SK-N-SH (cell line): ENCODE measurements at regions not wholly inside any gene's neighbourhood (a gene's known extent, or its start where the extent isn't known, plus 50 kb on each side); places are given as distances from the start of the nearest gene placed in this dataset.

Experiments used
- CTCF ChIA-PET: fragments of 300-600, 350-600 bp; formaldehyde crosslinking; extraction: SDS; loops from one replicate; lab custom pipeline; 2021; lab: Yijun Ruan, JAX
- POLR2A ChIA-PET: fragments of 350-600 bp; sonication (Branson Sonifier 250); formaldehyde crosslinking; extraction: SDS; loops from one replicate; lab custom pipeline; 2020; ENCODE audit warnings: antibody characterized with exemption, inconsistent platforms; lab: Yijun Ruan, JAX
- DNase-seq: peaks from one replicate; pipeline ENCODE4 v3.0.0; 2012
- H2AFZ ChIP-seq: fragments of 200-600 bp; sonication (generic); 2 replicates; pipeline ENCODE4 v1.8.1; 2016; ENCODE audit warnings: antibody characterized with exemption, mild to moderate bottlenecking, low read depth
- H3F3A ChIP-seq: fragments of 200-600 bp; sonication (generic); replicated peaks from 2 replicates; pipeline ENCODE3; 2016; ENCODE audit warnings: antibody characterized with exemption, mild to moderate bottlenecking; ENCODE audit not compliant: insufficient read depth
- H3K27ac ChIP-seq, 2 experiments: fragments of 200-500 bp in 1 of 2; fragments of 200-600 bp in 1 of 2; sonication (Bioruptor generic) in 1 of 2; sonication (generic), shearing (Covaris generic) in 1 of 2; 2 replicates each; pipeline versions ENCODE4 v1.5.1 to v1.6.1; 2014 to 2016; ENCODE audit warnings: low read depth in 2 of 2, inconsistent platforms in 1 of 2, low read length in 1 of 2, mild to moderate bottlenecking in 1 of 2, mixed read lengths in 1 of 2
- H3K27me3 ChIP-seq: fragments of 200-600 bp; sonication (generic), shearing (Covaris generic); 2 replicates; pipeline ENCODE4 v1.6.1; 2016; ENCODE audit warnings: mixed run types; ENCODE audit not compliant: insufficient read depth
- H3K36me3 ChIP-seq, 2 experiments: fragments of 200-500 bp in 1 of 2; fragments of 200-600 bp in 1 of 2; sonication (Bioruptor generic) in 1 of 2; sonication (generic) in 1 of 2; replicated peaks in 1 of 2; 2 replicates each; pipeline versions ENCODE3 to v1.5.1; 2014 to 2016; ENCODE audit warnings: low read length in 1 of 2, mild to moderate bottlenecking in 1 of 2; ENCODE audit not compliant: insufficient read depth in 2 of 2, control insufficient read depth in 1 of 2
- H3K4me1 ChIP-seq, 2 experiments: fragments of 200-500 bp in 1 of 2; fragments of 200-600 bp in 1 of 2; sonication (Bioruptor generic) in 1 of 2; sonication (generic), shearing (Covaris generic) in 1 of 2; 2 replicates each; pipeline versions ENCODE4 v1.5.1 to v1.6.1; 2014 to 2016; ENCODE audit warnings: low read depth in 1 of 2, low read length in 1 of 2, mixed run types in 1 of 2; ENCODE audit not compliant: insufficient read depth in 2 of 2, control insufficient read depth in 1 of 2
- H3K4me2 ChIP-seq: fragments of 200-600 bp; sonication (generic), shearing (Covaris generic); 2 replicates; pipeline ENCODE4 v1.6.1; 2017; ENCODE audit warnings: mixed run types
- H3K4me3 ChIP-seq, 2 experiments: fragments of 200-500 bp in 1 of 2; fragments of 200-600 bp in 1 of 2; sonication (Bioruptor generic) in 1 of 2; sonication (generic), shearing (Covaris generic) in 1 of 2; 2 replicates each; pipeline versions ENCODE4 v1.5.1 to v1.8.1; 2014 to 2016; ENCODE audit warnings: low read depth in 2 of 2, inconsistent platforms in 1 of 2, low read length in 1 of 2, mild to moderate bottlenecking in 1 of 2, mixed read lengths in 1 of 2, moderate library complexity in 1 of 2
- H3K79me2 ChIP-seq: fragments of 200-600 bp; sonication (generic); 2 replicates; pipeline ENCODE4 v1.8.1; 2017; ENCODE audit warnings: mild to moderate bottlenecking; ENCODE audit not compliant: insufficient read depth
- H3K9ac ChIP-seq: fragments of 200-600 bp; sonication (generic); 2 replicates; pipeline ENCODE4 v1.6.1; 2017; ENCODE audit warnings: mixed run types
- H3K9me2 ChIP-seq: fragments of 200-600 bp; sonication (generic); 2 replicates; pipeline ENCODE4 v1.6.1; 2017; ENCODE audit warnings: mixed run types
- H3K9me3 ChIP-seq: fragments of 200-600 bp; sonication (generic); 2 replicates; pipeline ENCODE4 v1.6.1; 2017; ENCODE audit warnings: mixed run types, mild to moderate bottlenecking, moderate library complexity
- H4K20me1 ChIP-seq: fragments of 200-600 bp; sonication (generic); 2 replicates; pipeline ENCODE4 v1.6.1; 2017; ENCODE audit warnings: mild to moderate bottlenecking, mixed run types; ENCODE audit not compliant: insufficient read depth
- CHD2 ChIP-seq: fragments of 150-350 bp; IDR thresholded peaks from 2 replicates; pipeline ENCODE4 v1.6.1; 2018; ENCODE audit warnings: low read length; ENCODE audit not compliant: partially characterized antibody
- EP300 ChIP-seq, 2 experiments: IDR thresholded peaks; 2 replicates each; pipeline versions ENCODE4 v1.4.0 to v1.6.1; 2012; ENCODE audit warnings: borderline replicate concordance in 1 of 2, low read depth in 1 of 2, low read length in 1 of 2
- EZH2phosphoT487 ChIP-seq: fragments of 200-600 bp; sonication (generic); IDR thresholded peaks from 2 replicates; pipeline ENCODE4 v1.6.1; 2017; ENCODE audit warnings: low read depth, mixed run types, mild to moderate bottlenecking, antibody characterized with exemption, moderate library complexity, borderline replicate concordance
- FOXJ3 ChIP-seq: sonication (generic); formaldehyde crosslinking; IDR thresholded peaks from 2 replicates; pipeline ENCODE4 v1.5.1; 2020; ENCODE audit warnings: mild to moderate bottlenecking, missing genetic modification reagents
- FOXM1 ChIP-seq: IDR thresholded peaks from 2 replicates; pipeline ENCODE4 v1.4.0; 2012; ENCODE audit warnings: low read depth, mild to moderate bottlenecking
- JUND ChIP-seq: IDR thresholded peaks from 2 replicates; pipeline ENCODE4 v1.4.0; 2012
- MEF2A ChIP-seq: IDR thresholded peaks from 2 replicates; pipeline ENCODE4 v1.4.0; 2012; ENCODE audit warnings: low read depth, borderline replicate concordance
- MXI1 ChIP-seq: IDR thresholded peaks from 2 replicates; pipeline ENCODE4 v1.6.1; 2012; ENCODE audit warnings: mild to moderate bottlenecking, low read depth, low read length, improper control_type of control experiment
- NRF1 ChIP-seq: IDR thresholded peaks from 2 replicates; pipeline ENCODE4 v1.6.1; 2012; ENCODE audit warnings: low read depth, mild to moderate bottlenecking, low read length
- POLR2AphosphoS5 ChIP-seq: IDR thresholded peaks from 2 replicates; pipeline ENCODE4 v1.6.1; 2012; ENCODE audit warnings: low read depth, low read length
- SIN3A ChIP-seq: IDR thresholded peaks from 2 replicates; pipeline ENCODE4 v1.6.1; 2012; ENCODE audit warnings: low read depth, mild to moderate bottlenecking, low read length, moderate library complexity, borderline replicate concordance
- TAF1 ChIP-seq: IDR thresholded peaks from 2 replicates; pipeline ENCODE4 v1.6.1; 2012; ENCODE audit warnings: low read depth, mild to moderate bottlenecking, low read length, moderate library complexity, borderline replicate concordance
- TCF12 ChIP-seq: IDR thresholded peaks from 2 replicates; pipeline ENCODE4 v1.4.0; 2012
- TEAD4 ChIP-seq: IDR thresholded peaks from 2 replicates; pipeline ENCODE4 v1.4.0; 2012; ENCODE audit warnings: mild to moderate bottlenecking, borderline replicate concordance; ENCODE audit not compliant: insufficient read depth
- WGBS: methylation state at CpG from one replicate; pipeline ENCODE4 v1.1.6; 2017; ENCODE audit warnings: low lambda C conversion rate; 5-methylcytosine and 5-hydroxymethylcytosine counted together
- TF ChIP-seq, protein P1 (sequence below): fragments of 150-350 bp; IDR thresholded peaks from 2 replicates; pipeline ENCODE4 v1.6.1; 2016; ENCODE audit warnings: mild to moderate bottlenecking, low read depth, low read length
- TF ChIP-seq, protein P2 (sequence below): fragments of 150-350 bp; IDR thresholded peaks from 2 replicates; pipeline ENCODE4 v1.6.1; 2017; ENCODE audit warnings: antibody characterized with exemption, low read length, low read depth, borderline replicate concordance
- TF ChIP-seq, protein P3 (sequence below): fragments of 200-600 bp; sonication (generic); IDR thresholded peaks from 2 replicates; pipeline ENCODE4 v1.6.1; 2017; ENCODE audit warnings: antibody characterized with exemption, mild to moderate bottlenecking, moderate library complexity
- TF ChIP-seq, protein P4 (sequence below): IDR thresholded peaks from 2 replicates; pipeline ENCODE4 v1.4.0; 2012; ENCODE audit warnings: low read depth, borderline replicate concordance

DNA sequence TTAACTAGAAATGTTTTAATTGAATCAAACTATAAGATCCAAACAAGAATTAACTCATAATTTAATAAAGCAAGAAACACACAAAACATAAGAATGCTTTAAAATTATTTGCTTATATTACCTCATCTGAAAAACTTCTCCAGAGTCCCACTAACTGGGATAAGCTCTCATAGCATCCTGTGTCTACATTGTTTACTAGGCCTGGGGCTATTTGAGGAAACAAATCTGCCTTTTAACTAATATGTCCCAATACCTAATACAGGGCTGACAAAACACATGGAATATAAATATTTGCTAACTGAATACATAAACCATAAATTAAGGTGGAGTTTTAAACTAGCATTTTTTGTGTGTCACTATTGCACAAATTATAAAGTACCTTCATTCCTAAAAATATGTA, 1399.8 kb upstream of the SLC10A2 start:
- Histone ChIP-seq H3K9me3 (no peaks in the 10 kb centered on the region), H4K20me1 (no peaks in the 10 kb centered on the region), H3K9me2 (no peaks in the 10 kb centered on the region), H3K27ac (no peak overlapping the region), H3K36me3 (no peaks in the 10 kb centered on the region), H2AFZ (no peak overlapping the region), H3K4me3 (no peak overlapping the region), H3K4me1 (no peaks in the 10 kb centered on the region), H3K4me2 (no peak overlapping the region), H3K79me2 (no peaks in the 10 kb centered on the region), H3K9ac (no peak overlapping the region), H3F3A (no peaks in the 10 kb centered on the region), H3K27me3 (no peaks in the 10 kb centered on the region)
- TF ChIP-seq FOXM1 (no peak), MEF2A (no peak), POLR2AphosphoS5 (no peak), TAF1 (no peak), FOXJ3 (CRISPR knock-in tag) (no peak), CHD2 (no peak), MXI1 (no peak), SIN3A (no peak), JUND (no peak), EP300 (IDR thresholded peaks at IDR 0.05; ENCODE audit: borderline replicate concordance in 1 of 2, low read depth in 1 of 2, low read length in 1 of 2) (no peak)
- TF ChIP-seq, protein P1, sequence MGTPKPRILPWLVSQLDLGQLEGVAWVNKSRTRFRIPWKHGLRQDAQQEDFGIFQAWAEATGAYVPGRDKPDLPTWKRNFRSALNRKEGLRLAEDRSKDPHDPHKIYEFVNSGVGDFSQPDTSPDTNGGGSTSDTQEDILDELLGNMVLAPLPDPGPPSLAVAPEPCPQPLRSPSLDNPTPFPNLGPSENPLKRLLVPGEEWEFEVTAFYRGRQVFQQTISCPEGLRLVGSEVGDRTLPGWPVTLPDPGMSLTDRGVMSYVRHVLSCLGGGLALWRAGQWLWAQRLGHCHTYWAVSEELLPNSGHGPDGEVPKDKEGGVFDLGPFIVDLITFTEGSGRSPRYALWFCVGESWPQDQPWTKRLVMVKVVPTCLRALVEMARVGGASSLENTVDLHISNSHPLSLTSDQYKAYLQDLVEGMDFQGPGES = no peak
- no peak for DNase-seq
- POLR2A ChIA-PET = no interaction called here
- CTCF ChIA-PET = interaction anchor here (0.5 kb wide), 1 partner anchor 13 kb away, joined by 3 read pairs; no protein-coding TSS in a partner anchor

DNA sequence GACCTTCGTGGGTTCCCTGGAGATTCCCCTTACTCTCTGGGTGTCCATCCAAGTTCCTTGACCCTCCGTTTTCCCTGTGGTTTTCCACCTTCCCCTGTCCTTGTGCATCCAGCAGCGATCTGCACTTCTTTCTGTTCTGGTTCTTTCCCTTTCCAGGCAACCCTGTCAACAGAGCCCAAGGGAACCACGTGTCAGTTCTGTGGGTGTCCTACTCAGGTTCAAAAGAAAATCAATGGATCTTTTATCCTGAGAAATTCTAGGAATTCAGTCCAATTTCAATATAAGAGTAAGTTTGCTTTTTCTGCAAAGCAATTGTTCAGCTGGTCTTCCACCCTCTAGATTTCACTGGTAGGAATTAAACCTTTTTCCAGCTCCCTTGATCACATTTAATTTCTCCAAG, 1394.8 kb upstream of the SLC10A2 start:
- H3K4me3 ChIP-seq = no peak overlapping the region

More for the DNA sequence above, 1394.8 kb upstream of the SLC10A2 start:
- Histone ChIP-seq H3F3A (no peaks in the 10 kb centered on the region), H3K4me1 (peaks cover 0 to 5% of the 10 kb centered on the region in 2 experiments; a peak in 1 of 4 replicates), H3K79me2 (no peaks in the 10 kb centered on the region), H3K9ac (no peak overlapping the region), H3K4me2 (no peak overlapping the region), H2AFZ (no peak overlapping the region), H3K27ac (no peak overlapping the region), H3K9me3 (no peaks in the 10 kb centered on the region), H4K20me1 (no peaks in the 10 kb centered on the region), H3K27me3 (no peaks in the 10 kb centered on the region), H3K9me2 (no peaks in the 10 kb centered on the region), H3K36me3 (no peaks in the 10 kb centered on the region)
- ChIA-PET CTCF (no interaction called here), POLR2A (no interaction called here)
- no peak for DNase-seq
- 38% methylated on average over 4 of the region's 4 CpGs for WGBS
- no peak for TF ChIP-seq EP300 (IDR thresholded peaks at IDR 0.05; ENCODE audit: borderline replicate concordance in 1 of 2, low read depth in 1 of 2, low read length in 1 of 2)
- no peak for TF ChIP-seq SIN3A
- TF ChIP-seq, protein P2, sequence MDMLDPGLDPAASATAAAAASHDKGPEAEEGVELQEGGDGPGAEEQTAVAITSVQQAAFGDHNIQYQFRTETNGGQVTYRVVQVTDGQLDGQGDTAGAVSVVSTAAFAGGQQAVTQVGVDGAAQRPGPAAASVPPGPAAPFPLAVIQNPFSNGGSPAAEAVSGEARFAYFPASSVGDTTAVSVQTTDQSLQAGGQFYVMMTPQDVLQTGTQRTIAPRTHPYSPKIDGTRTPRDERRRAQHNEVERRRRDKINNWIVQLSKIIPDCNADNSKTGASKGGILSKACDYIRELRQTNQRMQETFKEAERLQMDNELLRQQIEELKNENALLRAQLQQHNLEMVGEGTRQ = no peak
- TF ChIP-seq TCF12 = no peak
- no peak for TF ChIP-seq NRF1
- TF ChIP-seq, protein P3, sequence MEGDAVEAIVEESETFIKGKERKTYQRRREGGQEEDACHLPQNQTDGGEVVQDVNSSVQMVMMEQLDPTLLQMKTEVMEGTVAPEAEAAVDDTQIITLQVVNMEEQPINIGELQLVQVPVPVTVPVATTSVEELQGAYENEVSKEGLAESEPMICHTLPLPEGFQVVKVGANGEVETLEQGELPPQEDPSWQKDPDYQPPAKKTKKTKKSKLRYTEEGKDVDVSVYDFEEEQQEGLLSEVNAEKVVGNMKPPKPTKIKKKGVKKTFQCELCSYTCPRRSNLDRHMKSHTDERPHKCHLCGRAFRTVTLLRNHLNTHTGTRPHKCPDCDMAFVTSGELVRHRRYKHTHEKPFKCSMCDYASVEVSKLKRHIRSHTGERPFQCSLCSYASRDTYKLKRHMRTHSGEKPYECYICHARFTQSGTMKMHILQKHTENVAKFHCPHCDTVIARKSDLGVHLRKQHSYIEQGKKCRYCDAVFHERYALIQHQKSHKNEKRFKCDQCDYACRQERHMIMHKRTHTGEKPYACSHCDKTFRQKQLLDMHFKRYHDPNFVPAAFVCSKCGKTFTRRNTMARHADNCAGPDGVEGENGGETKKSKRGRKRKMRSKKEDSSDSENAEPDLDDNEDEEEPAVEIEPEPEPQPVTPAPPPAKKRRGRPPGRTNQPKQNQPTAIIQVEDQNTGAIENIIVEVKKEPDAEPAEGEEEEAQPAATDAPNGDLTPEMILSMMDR = no peak
- TF ChIP-seq TAF1 = no peak
- TF ChIP-seq, protein P1 = no peak
- TF ChIP-seq, protein P4, sequence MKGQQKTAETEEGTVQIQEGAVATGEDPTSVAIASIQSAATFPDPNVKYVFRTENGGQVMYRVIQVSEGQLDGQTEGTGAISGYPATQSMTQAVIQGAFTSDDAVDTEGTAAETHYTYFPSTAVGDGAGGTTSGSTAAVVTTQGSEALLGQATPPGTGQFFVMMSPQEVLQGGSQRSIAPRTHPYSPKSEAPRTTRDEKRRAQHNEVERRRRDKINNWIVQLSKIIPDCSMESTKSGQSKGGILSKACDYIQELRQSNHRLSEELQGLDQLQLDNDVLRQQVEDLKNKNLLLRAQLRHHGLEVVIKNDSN = no peak
- no peak for TF ChIP-seq JUND
- TF ChIP-seq EZH2phosphoT487 = no peak
- TF ChIP-seq TEAD4 = no peak
